Suprapubic skin (tissue), 4 donors: ENCODE measurements at regions not wholly inside any gene's neighbourhood (a gene's known extent, or its start where the extent isn't known, plus 50 kb on each side); places are given as distances from the start of the nearest gene placed in this dataset.

Source experiments
- POLR2A ChIP-seq, 2 donors: fragments of 450-650 bp; IDR thresholded peaks; one replicate each; pipeline ENCODE4 v1.6.1; 2017; ENCODE audit warnings: antibody characterized with exemption in 2 of 2, mild to moderate bottlenecking in 2 of 2, moderate library complexity in 2 of 2
- POLR2AphosphoS5 ChIP-seq, 3 donors: sonication (generic); formaldehyde crosslinking; IDR thresholded peaks; one replicate each; pipeline ENCODE4 v1.6.1; 2017; ENCODE audit warnings: antibody characterized with exemption in 3 of 3

GRCh38 chrX:806586-806985 is 176.0 kb downstream of the SHOX start:
- no peak for TF ChIP-seq POLR2A (IDR thresholded peaks at IDR 0.05)
- no peak for TF ChIP-seq POLR2AphosphoS5 (IDR thresholded peaks at IDR 0.05)
